Mesendoderm (in vitro differentiated cells): ENCODE measurements at regions not wholly inside any gene's neighbourhood (a gene's known extent, or its start where the extent isn't known, plus 50 kb on each side); places are given as distances from the start of the nearest gene placed in this dataset.

ENCODE experiments used
- DNase-seq: peaks from one replicate; pipeline ENCODE4 v3.0.0; 2013
- H2AK5ac ChIP-seq: 2 replicates; pipeline ENCODE4 v1.6.1; 2013; ENCODE audit warnings: low read length, inconsistent platforms
- H2BK120ac ChIP-seq: 2 replicates; pipeline ENCODE4 v1.6.1; 2013; ENCODE audit warnings: low read depth, mild to moderate bottlenecking, low read length, moderate library complexity, mixed read lengths
- H2BK15ac ChIP-seq: replicated peaks from 2 replicates; pipeline ENCODE4 v1.6.1; 2013; ENCODE audit warnings: low read depth, mild to moderate bottlenecking, moderate library complexity
- H2BK5ac ChIP-seq: 2 replicates; pipeline ENCODE4 v1.6.1; 2013; ENCODE audit warnings: low read length, inconsistent platforms
- H3K18ac ChIP-seq: 2 replicates; pipeline ENCODE4 v1.6.1; 2013; ENCODE audit warnings: mild to moderate bottlenecking, low read length, mixed read lengths
- H3K23ac ChIP-seq: one replicate; pipeline ENCODE4 v1.6.1; 2013; ENCODE audit warnings: low read length
- H3K27ac ChIP-seq: 2 replicates; pipeline ENCODE4 v1.5.1; 2013; ENCODE audit warnings: low read depth, mild to moderate bottlenecking, inconsistent platforms, low read length, moderate library complexity
- H3K27me3 ChIP-seq: 2 replicates; pipeline ENCODE4 v1.6.1; 2013; ENCODE audit warnings: low read length, control low read depth, mild to moderate bottlenecking, inconsistent platforms; ENCODE audit not compliant: insufficient read depth, poor library complexity
- H3K36me3 ChIP-seq: 2 replicates; pipeline ENCODE4 v1.6.1; 2013; ENCODE audit warnings: low read length, inconsistent platforms; ENCODE audit not compliant: control insufficient read depth, insufficient read depth
- H3K4ac ChIP-seq: one replicate; pipeline ENCODE4 v1.6.1; 2013; ENCODE audit warnings: low read depth, mild to moderate bottlenecking, low read length, moderate library complexity
- H3K4me1 ChIP-seq: 2 replicates; pipeline ENCODE4 v1.6.1; 2013; ENCODE audit warnings: low read depth, low read length, inconsistent platforms; ENCODE audit not compliant: control insufficient read depth
- H3K4me2 ChIP-seq: 2 replicates; pipeline ENCODE4 v1.6.1; 2013; ENCODE audit warnings: low read length
- H3K4me3 ChIP-seq: 2 replicates; pipeline ENCODE4 v1.5.1; 2013; ENCODE audit warnings: mild to moderate bottlenecking, low read length
- H3K56ac ChIP-seq: one replicate; pipeline ENCODE4 v1.6.1; 2013; ENCODE audit warnings: low read length
- H3K79me1 ChIP-seq: 2 replicates; pipeline ENCODE4 v1.6.1; 2013; ENCODE audit warnings: low read length, inconsistent platforms
- H3K79me2 ChIP-seq: 2 replicates; pipeline ENCODE4 v1.6.1; 2013; ENCODE audit warnings: mild to moderate bottlenecking, low read length; ENCODE audit not compliant: control insufficient read depth, insufficient read depth
- H3K9ac ChIP-seq: 2 replicates; pipeline ENCODE4 v1.6.1; 2013; ENCODE audit warnings: low read length, inconsistent platforms
- H4K5ac ChIP-seq: one replicate; pipeline ENCODE4 v1.6.1; 2013; ENCODE audit warnings: low read length
- H4K8ac ChIP-seq: one replicate; pipeline ENCODE4 v1.6.1; 2013; ENCODE audit warnings: low read depth, mild to moderate bottlenecking, control low read depth, low read length, moderate library complexity
- WGBS: extraction: QIAGEN DNeasy Blood & Tissue Kit; methylation state at CpG from one replicate; pipeline ENCODE4 v1.1.7; 2013; ENCODE audit warnings: low lambda C conversion rate, missing lambda C conversion rate; ENCODE audit not compliant: insufficient coverage; ENCODE audit errors: extremely low coverage; 5-methylcytosine and 5-hydroxymethylcytosine counted together

DNA sequence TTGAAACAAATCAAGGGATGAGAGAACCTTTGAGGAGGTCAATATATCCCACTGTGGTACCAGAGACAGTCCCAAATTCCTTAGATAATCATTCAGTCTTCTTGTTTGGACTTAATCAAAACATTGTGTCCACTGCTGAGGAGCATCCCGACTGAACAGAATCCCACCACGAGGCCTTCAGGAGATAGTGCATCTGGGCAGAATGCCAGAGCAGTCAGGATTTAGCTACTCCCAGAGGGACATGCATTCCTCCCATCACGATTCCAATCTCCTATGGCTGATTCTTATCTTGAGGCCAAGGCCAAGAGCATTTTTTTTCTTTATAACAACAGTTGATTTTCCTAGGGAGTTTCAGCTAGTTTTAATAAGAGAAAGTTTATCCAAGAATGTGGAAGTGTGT lies 87.4 kb upstream of the COX10 start:
- Histone ChIP-seq H2BK120ac (no peak overlapping the region), H3K4me1 (peaks cover 4% of the 10 kb centered on the region), H4K5ac (no peak overlapping the region), H3K4ac (no peak overlapping the region), H2AK5ac (no peak overlapping the region), H4K8ac (no peak overlapping the region), H2BK5ac (no peak overlapping the region), H3K56ac (no peak overlapping the region), H3K79me2 (no peaks in the 10 kb centered on the region), H3K27ac (no peak overlapping the region), H3K36me3 (no peaks in the 10 kb centered on the region), H3K4me3 (no peak overlapping the region), H3K18ac (no peak overlapping the region), H3K4me2 (no peak overlapping the region), H3K79me1 (no peaks in the 10 kb centered on the region), H2BK15ac (no peak overlapping the region), H3K27me3 (no peaks in the 10 kb centered on the region), H3K23ac (no peak overlapping the region), H3K9ac (no peak overlapping the region)
- no CpG with 5 or more reads among the region's 3 CpGs for WGBS
- DNase-seq, result peak; percentile 40

GRCh38 chr17:13984956-13985355 lies 84.3 kb upstream of the COX10 start:
- H3K79me2 ChIP-seq, result no peaks in the 10 kb centered on the region
- no peak overlapping the region for H3K9ac ChIP-seq
- H2BK120ac ChIP-seq, result no peak overlapping the region
- H3K4me1 ChIP-seq, result no peaks in the 10 kb centered on the region
- H3K79me1 ChIP-seq, result no peaks in the 10 kb centered on the region
- H3K23ac ChIP-seq, result no peak overlapping the region
- H3K4ac ChIP-seq, result no peak overlapping the region
- no peak overlapping the region for H4K8ac ChIP-seq
- no CpG with 5 or more reads among the region's 6 CpGs for WGBS
- DNase-seq, result no peak
- no peak overlapping the region for H2BK15ac ChIP-seq
- H2AK5ac ChIP-seq, result no peak overlapping the region
- no peak overlapping the region for H3K4me2 ChIP-seq
- no peak overlapping the region for H2BK5ac ChIP-seq
- no peaks in the 10 kb centered on the region for H3K27me3 ChIP-seq
- no peak overlapping the region for H3K4me3 ChIP-seq
- H3K56ac ChIP-seq, result no peak overlapping the region
- H3K18ac ChIP-seq, result no peak overlapping the region
- H4K5ac ChIP-seq, result no peak overlapping the region
- H3K36me3 ChIP-seq, result no peaks in the 10 kb centered on the region
- no peak overlapping the region for H3K27ac ChIP-seq

DNA sequence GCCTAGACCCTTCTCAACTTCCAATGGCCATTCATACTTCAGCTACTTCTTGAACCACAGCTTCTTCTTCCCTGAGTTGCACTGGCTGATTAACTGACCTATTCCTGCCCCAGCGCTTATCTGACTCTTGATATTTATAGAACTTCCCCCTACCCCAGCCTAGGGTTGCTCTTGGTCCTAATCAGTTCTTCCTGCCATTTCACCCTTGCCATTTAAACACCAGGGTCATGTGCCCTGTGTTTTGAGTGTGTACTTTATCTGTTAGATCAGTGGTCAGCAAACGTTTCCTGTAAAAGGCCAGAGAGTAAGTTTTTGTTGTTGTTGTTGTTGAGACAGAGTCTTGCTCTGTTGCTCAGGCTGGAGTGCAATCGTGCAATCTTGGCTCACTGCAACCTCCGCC lies 82.4 kb upstream of the COX10 start:
- Histone ChIP-seq H2BK5ac (no peak overlapping the region), H3K27me3 (no peaks in the 10 kb centered on the region), H3K9ac (no peak overlapping the region), H3K4me1 (no peaks in the 10 kb centered on the region), H4K8ac (no peak overlapping the region), H3K23ac (no peak overlapping the region), H3K27ac (no peak overlapping the region), H3K18ac (no peak overlapping the region), H3K36me3 (no peaks in the 10 kb centered on the region), H3K56ac (no peak overlapping the region), H3K79me2 (no peaks in the 10 kb centered on the region), H3K4ac (no peak overlapping the region), H2BK120ac (no peak overlapping the region), H3K4me2 (no peak overlapping the region), H2AK5ac (no peak overlapping the region), H3K79me1 (no peaks in the 10 kb centered on the region), H4K5ac (no peak overlapping the region), H3K4me3 (no peak overlapping the region), H2BK15ac (no peak overlapping the region)
- no peak for DNase-seq
- no CpG with 5 or more reads among the region's 4 CpGs for WGBS

GRCh38 chr17:13989138-13989537 lies 80.2 kb upstream of the COX10 start:
- Histone ChIP-seq H3K4me1 (no peaks in the 10 kb centered on the region), H2BK15ac (no peak overlapping the region), H3K27ac (no peak overlapping the region), H4K5ac (no peak overlapping the region), H3K4ac (no peak overlapping the region), H3K36me3 (no peaks in the 10 kb centered on the region), H3K4me3 (no peak overlapping the region), H3K9ac (no peak overlapping the region), H3K4me2 (no peak overlapping the region), H4K8ac (no peak overlapping the region), H3K23ac (no peak overlapping the region), H2BK120ac (no peak overlapping the region), H3K79me2 (no peaks in the 10 kb centered on the region), H3K18ac (no peak overlapping the region), H2BK5ac (no peak overlapping the region), H2AK5ac (no peak overlapping the region), H3K79me1 (no peaks in the 10 kb centered on the region), H3K56ac (no peak overlapping the region), H3K27me3 (no peaks in the 10 kb centered on the region)
- DNase-seq, result no peak
- WGBS, result no CpG with 5 or more reads among the region's 4 CpGs

DNA sequence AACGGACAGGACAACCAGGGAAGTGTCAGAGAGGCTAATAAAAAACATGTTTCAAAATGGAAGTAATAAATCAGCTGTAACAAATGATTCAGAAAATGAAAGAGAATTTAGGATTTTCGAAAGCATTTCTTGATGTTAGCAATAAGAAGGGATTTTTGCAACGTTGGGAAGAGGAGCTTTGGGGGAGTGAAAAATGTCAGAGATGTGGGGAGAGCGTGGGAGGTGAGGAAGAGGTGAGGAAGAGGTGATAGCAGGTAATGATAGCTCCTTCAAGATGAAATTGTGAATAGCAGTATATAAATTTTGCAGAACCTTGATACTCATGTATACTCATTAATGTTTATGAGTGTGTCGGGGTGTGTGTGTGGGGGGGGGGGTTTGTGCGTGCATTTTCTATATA lies 76.2 kb upstream of the COX10 start:
- H3K4me3 ChIP-seq, result no peak overlapping the region
- H3K4ac ChIP-seq, result no peak overlapping the region
- no peak overlapping the region for H3K23ac ChIP-seq
- no peak overlapping the region for H2BK5ac ChIP-seq
- H3K18ac ChIP-seq, result no peak overlapping the region
- no peaks in the 10 kb centered on the region for H3K27me3 ChIP-seq
- no peak overlapping the region for H3K9ac ChIP-seq
- H3K36me3 ChIP-seq, result no peaks in the 10 kb centered on the region
- no peak overlapping the region for H2AK5ac ChIP-seq
- WGBS, result 100% methylated on average over 1 of the region's 6 CpGs
- H4K8ac ChIP-seq, result no peak overlapping the region
- no peak overlapping the region for H2BK15ac ChIP-seq
- no peak overlapping the region for H3K56ac ChIP-seq
- H2BK120ac ChIP-seq, result no peak overlapping the region
- no peak overlapping the region for H3K27ac ChIP-seq
- no peak for DNase-seq
- no peaks in the 10 kb centered on the region for H3K79me1 ChIP-seq
- H3K4me2 ChIP-seq, result no peak overlapping the region
- no peak overlapping the region for H4K5ac ChIP-seq
- H3K79me2 ChIP-seq, result no peaks in the 10 kb centered on the region
- H3K4me1 ChIP-seq, result no peaks in the 10 kb centered on the region

- Histone ChIP-seq H2AK5ac (no peak overlapping the region), H4K8ac (no peak overlapping the region), H3K56ac (no peak overlapping the region), H3K4ac (no peak overlapping the region), H2BK15ac (no peak overlapping the region), H3K79me1 (no peaks in the 10 kb centered on the region), H3K36me3 (no peaks in the 10 kb centered on the region), H3K18ac (no peak overlapping the region), H3K4me3 (no peak overlapping the region), H3K23ac (no peak overlapping the region), H3K4me2 (no peak overlapping the region), H3K79me2 (no peaks in the 10 kb centered on the region), H3K27ac (no peak overlapping the region), H3K4me1 (no peaks in the 10 kb centered on the region), H3K27me3 (no peaks in the 10 kb centered on the region), H4K5ac (no peak overlapping the region), H3K9ac (no peak overlapping the region), H2BK120ac (no peak overlapping the region), H2BK5ac (no peak overlapping the region)
- WGBS, result no CpG with 5 or more reads among the region's 6 CpGs
- no peak for DNase-seq
Measured at GRCh38 chr17:13994050-13994449, 75.3 kb upstream of the COX10 start.
